ENCODE measurements at regions not wholly inside any gene's neighbourhood (a gene's known extent, or its start where the extent isn't known, plus 50 kb on each side); places are given as distances from the start of the nearest gene placed in this dataset.

- Histone ChIP-seq H4K91ac (ENCODE audit: low read depth, low read length, poor library complexity) (no peak overlapping the region), H3K27ac (replicated peaks; ENCODE audit: low read length) (no peak overlapping the region), H2BK120ac (ENCODE audit: low read depth, low read length) (no peak overlapping the region), H3K4me3 (ENCODE audit: low read length in 2 of 2) (no peak overlapping the region), H2AK5ac (ENCODE audit: low read depth, low read length) (no peak overlapping the region), H3K36me3 (replicated peaks in 1 of 2; ENCODE audit: control insufficient read depth in 2 of 2, insufficient read depth in 2 of 2, low read length in 2 of 2) (no peaks in the 10 kb centered on the region), H3K27me3 (ENCODE audit: control insufficient read depth in 3 of 3, insufficient read depth in 3 of 3, low read depth in 1 of 3, low read length in 3 of 3) (peaks cover 0 to 23% (median 0%) of the 10 kb centered on the region in 3 experiments), H4K8ac (ENCODE audit: low read depth, low read length) (no peak overlapping the region), H2BK12ac (ENCODE audit: low read length) (no peak overlapping the region), H3K9ac (ENCODE audit: low read depth, low read length, poor library complexity) (no peak overlapping the region), H3K4me1 (ENCODE audit: control insufficient read depth in 2 of 2, insufficient read depth in 1 of 2, low read depth in 1 of 2, low read length in 2 of 2) (no peaks in the 10 kb centered on the region), H2AFZ (ENCODE audit: low read length) (no peak overlapping the region), H3K14ac (ENCODE audit: low read length) (no peak overlapping the region), H2BK5ac (ENCODE audit: low read length) (no peak overlapping the region), H3K9me3 (replicated peaks in 1 of 2; ENCODE audit: control insufficient read depth in 2 of 2, insufficient read depth in 1 of 2, low read depth in 1 of 2, low read length in 2 of 2) (no peaks in the 10 kb centered on the region), H3K18ac (ENCODE audit: low read length) (no peak overlapping the region), H2BK15ac (ENCODE audit: low read length) (no peak overlapping the region), H3K4me2 (ENCODE audit: insufficient read depth, low read length, poor library complexity, severe bottlenecking) (no peak overlapping the region), H3K23ac (ENCODE audit: low read depth, low read length, poor library complexity) (no peak overlapping the region), H3K79me1 (ENCODE audit: low read depth, low read length) (no peaks in the 10 kb centered on the region), H3K4ac (ENCODE audit: low read length) (no peak overlapping the region)
- DNase-seq (ENCODE audit: low spot score), result no peak
- no CpG with 5 or more reads among the region's 7 CpGs for WGBS, 2 donors (ENCODE audit: extremely low coverage in 2 of 2, insufficient read length in 2 of 2, insufficient replicate concordance in 1 of 2)
These were observed 109.0 kb upstream of the MAMLD1 start for GRCh38 chrX:150253959-150254620.

GRCh38 chrX:150254909-150255308, 108.2 kb upstream of the MAMLD1 start:
- Histone ChIP-seq H3K27me3 (ENCODE audit: control insufficient read depth in 3 of 3, insufficient read depth in 3 of 3, low read depth in 1 of 3, low read length in 3 of 3) (peaks cover 0 to 27% (median 0%) of the 10 kb centered on the region in 3 experiments), H3K18ac (ENCODE audit: low read length) (no peak overlapping the region), H3K23ac (ENCODE audit: low read depth, low read length, poor library complexity) (no peak overlapping the region), H3K14ac (ENCODE audit: low read length) (no peak overlapping the region), H2AFZ (ENCODE audit: low read length) (no peak overlapping the region), H3K27ac (replicated peaks; ENCODE audit: low read length) (no peak overlapping the region), H3K4me3 (ENCODE audit: low read length in 2 of 2) (no peak overlapping the region), H2BK12ac (ENCODE audit: low read length) (no peak overlapping the region), H3K79me1 (ENCODE audit: low read depth, low read length) (no peaks in the 10 kb centered on the region), H3K4me1 (ENCODE audit: control insufficient read depth in 2 of 2, insufficient read depth in 1 of 2, low read depth in 1 of 2, low read length in 2 of 2) (no peaks in the 10 kb centered on the region), H2BK15ac (ENCODE audit: low read length) (no peak overlapping the region), H3K9ac (ENCODE audit: low read depth, low read length, poor library complexity) (no peak overlapping the region), H3K4me2 (ENCODE audit: insufficient read depth, low read length, poor library complexity, severe bottlenecking) (no peak overlapping the region), H3K4ac (ENCODE audit: low read length) (no peak overlapping the region), H2BK120ac (ENCODE audit: low read depth, low read length) (no peak overlapping the region), H4K91ac (ENCODE audit: low read depth, low read length, poor library complexity) (no peak overlapping the region), H2AK5ac (ENCODE audit: low read depth, low read length) (no peak overlapping the region), H3K9me3 (replicated peaks in 1 of 2; ENCODE audit: control insufficient read depth in 2 of 2, insufficient read depth in 1 of 2, low read depth in 1 of 2, low read length in 2 of 2) (no peaks in the 10 kb centered on the region), H3K36me3 (replicated peaks in 1 of 2; ENCODE audit: control insufficient read depth in 2 of 2, insufficient read depth in 2 of 2, low read length in 2 of 2) (no peaks in the 10 kb centered on the region), H2BK5ac (ENCODE audit: low read length) (no peak overlapping the region), H4K8ac (ENCODE audit: low read depth, low read length) (no peak overlapping the region)
- DNase-seq (ENCODE audit: low spot score), result no peak
- WGBS, 2 donors (ENCODE audit: extremely low coverage in 2 of 2, insufficient read length in 2 of 2, insufficient replicate concordance in 1 of 2), result no CpG with 5 or more reads among the region's 3 CpGs

- Histone ChIP-seq H3K9me3 (replicated peaks in 1 of 2; ENCODE audit: control insufficient read depth in 2 of 2, insufficient read depth in 1 of 2, low read depth in 1 of 2, low read length in 2 of 2) (no peaks in the 10 kb centered on the region), H4K91ac (ENCODE audit: low read depth, low read length, poor library complexity) (no peak overlapping the region), H2BK120ac (ENCODE audit: low read depth, low read length) (no peak overlapping the region), H3K9ac (ENCODE audit: low read depth, low read length, poor library complexity) (no peak overlapping the region), H3K4me2 (ENCODE audit: insufficient read depth, low read length, poor library complexity, severe bottlenecking) (no peak overlapping the region), H3K27ac (replicated peaks; ENCODE audit: low read length) (no peak overlapping the region), H4K8ac (ENCODE audit: low read depth, low read length) (no peak overlapping the region), H3K4me3 (ENCODE audit: low read length in 2 of 2) (no peak overlapping the region), H2AK5ac (ENCODE audit: low read depth, low read length) (no peak overlapping the region), H3K18ac (ENCODE audit: low read length) (no peak overlapping the region), H2AFZ (ENCODE audit: low read length) (no peak overlapping the region), H3K4ac (ENCODE audit: low read length) (no peak overlapping the region), H3K4me1 (ENCODE audit: control insufficient read depth in 2 of 2, insufficient read depth in 1 of 2, low read depth in 1 of 2, low read length in 2 of 2) (no peaks in the 10 kb centered on the region), H2BK5ac (ENCODE audit: low read length) (no peak overlapping the region), H3K23ac (ENCODE audit: low read depth, low read length, poor library complexity) (no peak overlapping the region), H2BK15ac (ENCODE audit: low read length) (no peak overlapping the region), H2BK12ac (ENCODE audit: low read length) (no peak overlapping the region), H3K14ac (ENCODE audit: low read length) (no peak overlapping the region), H3K36me3 (replicated peaks in 1 of 2; ENCODE audit: control insufficient read depth in 2 of 2, insufficient read depth in 2 of 2, low read length in 2 of 2) (no peaks in the 10 kb centered on the region), H3K79me1 (ENCODE audit: low read depth, low read length) (no peaks in the 10 kb centered on the region), H3K27me3 (ENCODE audit: control insufficient read depth in 3 of 3, insufficient read depth in 3 of 3, low read depth in 1 of 3, low read length in 3 of 3) (peaks cover 0 to 27% (median 0%) of the 10 kb centered on the region in 3 experiments)
- WGBS, 2 donors (ENCODE audit: extremely low coverage in 2 of 2, insufficient read length in 2 of 2, insufficient replicate concordance in 1 of 2), result no CpG with 5 or more reads among the region's 9 CpGs
- no peak for DNase-seq (ENCODE audit: low spot score)
These were observed 107.4 kb upstream of the MAMLD1 start for GRCh38 chrX:150255441-150256296.

GRCh38 chrX:150256297-150256650, 106.8 kb upstream of the MAMLD1 start:
- H3K4me2 ChIP-seq (ENCODE audit: insufficient read depth, low read length, poor library complexity, severe bottlenecking), result no peak overlapping the region
- H3K23ac ChIP-seq (ENCODE audit: low read depth, low read length, poor library complexity), result no peak overlapping the region
- no peaks in the 10 kb centered on the region for H3K36me3 ChIP-seq (replicated peaks in 1 of 2; ENCODE audit: control insufficient read depth in 2 of 2, insufficient read depth in 2 of 2, low read length in 2 of 2)
- no peaks in the 10 kb centered on the region for H3K79me1 ChIP-seq (ENCODE audit: low read depth, low read length)
- no peak overlapping the region for H3K27ac ChIP-seq (replicated peaks; ENCODE audit: low read length)
- no peak overlapping the region for H2AFZ ChIP-seq (ENCODE audit: low read length)
- H2BK12ac ChIP-seq (ENCODE audit: low read length), result no peak overlapping the region
- H3K27me3 ChIP-seq (ENCODE audit: control insufficient read depth in 3 of 3, insufficient read depth in 3 of 3, low read depth in 1 of 3, low read length in 3 of 3), result peaks cover 0 to 30% (median 0%) of the 10 kb centered on the region in 3 experiments
- H3K4ac ChIP-seq (ENCODE audit: low read length), result no peak overlapping the region
- no peak overlapping the region for H2BK5ac ChIP-seq (ENCODE audit: low read length)
- H3K4me3 ChIP-seq (ENCODE audit: low read length in 2 of 2), result no peak overlapping the region
- H3K9me3 ChIP-seq (replicated peaks in 1 of 2; ENCODE audit: control insufficient read depth in 2 of 2, insufficient read depth in 1 of 2, low read depth in 1 of 2, low read length in 2 of 2), result no peaks in the 10 kb centered on the region
- no CpG with 5 or more reads among the region's 2 CpGs for WGBS, 2 donors (ENCODE audit: extremely low coverage in 2 of 2, insufficient read length in 2 of 2, insufficient replicate concordance in 1 of 2)
- no peak overlapping the region for H3K9ac ChIP-seq (ENCODE audit: low read depth, low read length, poor library complexity)
- H3K4me1 ChIP-seq (ENCODE audit: control insufficient read depth in 2 of 2, insufficient read depth in 1 of 2, low read depth in 1 of 2, low read length in 2 of 2), result no peaks in the 10 kb centered on the region
- H3K18ac ChIP-seq (ENCODE audit: low read length), result no peak overlapping the region
- H3K14ac ChIP-seq (ENCODE audit: low read length), result no peak overlapping the region
- DNase-seq (ENCODE audit: low spot score), result no peak
- H2BK15ac ChIP-seq (ENCODE audit: low read length), result no peak overlapping the region
- no peak overlapping the region for H4K91ac ChIP-seq (ENCODE audit: low read depth, low read length, poor library complexity)
- H4K8ac ChIP-seq (ENCODE audit: low read depth, low read length), result no peak overlapping the region
- H2AK5ac ChIP-seq (ENCODE audit: low read depth, low read length), result no peak overlapping the region
- no peak overlapping the region for H2BK120ac ChIP-seq (ENCODE audit: low read depth, low read length)

Measured in neuronal stem cell (in vitro differentiated cells).